GM21786 (cell line): ENCODE measurements at regions not wholly inside any gene's neighbourhood (a gene's known extent, or its start where the extent isn't known, plus 50 kb on each side); places are given as distances from the start of the nearest gene placed in this dataset.
"Not testable (repeated sequence)": the region's sequence is repeated elsewhere in the genome, so short reads cannot be mapped to it uniquely, and the experiment has no call there.

Source experiments
- ATAC-seq: cut with Tn5 transposase; IDR thresholded peaks from one replicate; pipeline ENCODE4 v1.9.1; 2021; ENCODE audit not compliant: unreplicated experiment

DNA sequence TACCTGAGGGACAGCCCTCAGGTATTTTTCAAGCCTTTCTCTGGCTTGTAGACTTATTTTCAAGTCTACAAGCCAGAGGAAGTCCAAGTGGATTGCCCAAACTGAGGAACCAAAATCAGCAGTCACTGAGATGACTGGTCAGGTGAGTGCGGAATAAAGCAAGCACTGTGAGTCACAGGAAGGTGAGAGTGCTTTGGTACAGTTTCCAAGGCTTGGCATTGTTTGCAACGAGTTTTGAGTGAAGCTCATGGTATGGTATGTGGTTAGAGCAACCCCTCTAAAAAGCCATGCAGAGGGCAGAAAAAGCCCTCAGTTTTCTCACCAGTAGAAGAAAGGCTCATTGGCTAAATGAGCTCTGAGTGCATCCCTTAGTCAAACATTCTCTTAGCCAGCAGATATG, 112.8 kb upstream of the EOLA2 start:
- ATAC-seq = no peak

DNA sequence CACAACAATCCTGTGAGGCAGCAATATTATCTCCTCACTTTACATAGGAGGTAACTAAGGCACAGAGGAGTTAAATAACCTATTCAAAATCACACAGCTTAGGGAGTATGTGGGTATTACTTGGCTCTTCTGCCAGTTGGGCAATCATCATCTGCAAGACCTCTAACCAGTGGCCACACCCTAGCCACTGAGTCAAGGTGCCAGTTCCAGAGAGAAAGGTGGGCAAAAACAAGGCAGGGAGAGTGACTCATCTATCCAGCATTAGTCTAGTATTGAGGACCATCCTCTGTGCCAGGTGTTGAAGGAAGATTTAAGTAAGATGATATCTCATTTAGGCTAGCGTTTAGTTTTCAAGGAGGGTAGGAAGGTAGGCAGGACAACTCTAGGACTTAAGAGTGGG, 113.9 kb upstream of the EOLA2 start:
- ATAC-seq = no peak

- no peak for ATAC-seq
Measured at GRCh38 chrX:150058728-150059127, 120.4 kb upstream of the EOLA2 start.

DNA sequence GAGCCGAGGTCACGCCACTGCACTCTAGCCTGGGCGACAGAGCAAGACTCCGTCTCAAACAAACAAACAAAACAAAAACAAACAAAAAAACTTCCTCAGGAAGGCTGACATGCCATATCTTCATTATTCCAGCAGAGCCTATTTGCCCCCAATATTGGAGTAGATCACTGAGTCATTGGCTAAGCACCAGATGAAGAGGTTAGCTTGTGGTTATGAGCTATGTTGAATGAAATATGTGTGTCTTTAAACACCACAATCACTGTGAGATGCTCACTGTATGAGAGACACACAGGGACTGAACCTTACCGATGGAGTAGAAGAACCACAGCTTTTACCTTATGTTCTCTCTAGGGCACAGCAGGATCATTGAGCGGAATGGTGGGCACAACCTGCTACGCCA, 122.1 kb upstream of the EOLA2 start:
- ATAC-seq = no peak

DNA sequence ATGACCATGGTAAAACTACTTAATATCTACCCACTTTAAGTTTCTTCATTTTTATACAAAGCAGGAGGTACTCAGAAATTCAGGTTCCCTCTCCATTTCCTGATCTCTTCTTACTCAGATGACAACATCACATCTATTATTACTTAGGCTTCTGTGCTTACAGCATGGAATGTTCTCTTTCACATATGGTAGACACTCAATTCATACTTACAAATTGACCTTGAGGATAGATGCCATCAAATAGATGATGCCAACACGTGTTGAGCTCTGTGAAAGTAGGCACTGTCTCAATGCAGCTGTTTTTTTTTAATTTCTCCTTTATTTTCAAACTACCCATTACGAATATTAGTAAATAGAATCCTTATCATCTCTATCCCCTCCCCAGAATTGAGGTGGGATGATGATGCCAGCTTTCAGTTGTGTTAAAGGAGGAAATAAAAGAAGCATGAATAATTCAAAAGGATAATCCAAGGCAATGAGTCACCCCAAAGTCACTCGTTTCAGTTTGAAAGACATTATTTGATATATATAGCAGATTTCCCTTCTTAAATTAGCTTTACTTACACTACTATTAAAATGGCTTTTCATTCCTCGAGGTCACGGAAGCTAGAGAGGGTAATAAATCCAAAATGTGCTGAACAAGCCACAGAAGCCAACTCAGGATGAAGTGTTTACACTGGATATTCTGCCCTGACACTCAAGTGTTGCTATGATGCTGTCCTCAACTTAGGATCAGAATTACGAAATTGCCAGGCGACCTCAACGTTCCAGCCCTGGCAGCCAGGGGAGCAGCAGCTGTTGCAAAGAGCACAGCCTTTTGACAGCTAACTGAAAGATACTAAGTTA, 124.2 kb upstream of the EOLA2 start:
- no peak for ATAC-seq

DNA sequence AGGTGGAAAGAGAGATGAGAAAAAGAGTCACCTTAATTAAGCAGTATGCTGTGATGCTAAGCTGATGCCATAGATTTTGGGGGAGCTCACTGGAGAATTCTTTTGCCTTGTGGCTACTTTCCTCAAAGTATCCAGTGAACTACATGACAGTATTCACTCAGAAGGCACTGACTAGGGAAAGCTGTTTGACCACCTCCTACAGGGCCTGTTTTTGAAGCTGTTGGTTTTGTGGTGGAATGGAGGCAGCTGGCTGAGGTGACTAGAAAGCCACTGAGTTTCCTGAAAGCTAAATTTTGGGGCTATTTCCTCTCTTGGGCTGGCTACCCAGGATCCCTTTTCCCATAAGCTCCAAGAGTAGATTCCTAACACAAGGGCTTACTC, 124.8 kb upstream of the EOLA2 start:
- no peak for ATAC-seq

GRCh38 chrX:150063674-150064073, 125.4 kb upstream of the EOLA2 start:
- no peak for ATAC-seq

GRCh38 chrX:150074175-150074574, 135.9 kb upstream of the EOLA2 start:
- no peak for ATAC-seq

GRCh38 chrX:150080497-150080896, 142.2 kb upstream of the EOLA2 start:
- no peak for ATAC-seq

GRCh38 chrX:150081076-150081475, 142.8 kb upstream of the EOLA2 start:
- no peak for ATAC-seq

DNA sequence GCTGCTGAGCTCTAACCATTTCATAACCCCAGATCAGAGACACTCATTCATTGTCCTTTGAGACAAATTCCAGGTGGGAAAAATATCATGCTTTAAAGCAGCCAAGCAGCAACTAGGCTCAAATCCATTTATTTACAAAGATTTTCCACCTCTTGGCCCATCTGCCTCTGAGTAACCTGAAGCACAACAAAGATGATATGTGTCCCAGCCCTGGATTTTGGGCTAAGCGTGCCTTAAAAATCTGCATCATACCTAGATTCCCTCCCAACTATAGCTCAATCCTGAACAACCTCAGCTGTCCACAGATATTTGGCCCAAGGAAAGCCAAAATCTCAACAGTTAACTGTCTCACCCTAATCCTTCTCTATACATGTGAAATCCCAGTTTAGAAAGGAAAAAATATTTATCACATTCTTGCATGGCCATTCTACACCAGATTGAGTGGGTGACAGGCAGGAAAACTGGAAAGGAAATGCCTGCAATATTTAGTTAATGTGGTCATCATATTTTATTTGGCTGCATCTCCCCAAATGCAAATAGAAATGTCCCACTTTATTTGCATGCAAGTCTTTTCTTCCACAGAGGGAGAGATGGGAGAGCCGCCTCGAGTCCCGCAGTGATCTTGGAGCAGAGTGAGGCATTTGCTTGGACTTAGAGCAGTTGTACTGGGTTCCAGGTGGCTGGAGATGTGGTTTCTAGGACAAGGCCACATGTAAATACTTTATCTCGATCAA, 146.4 kb upstream of the EOLA2 start:
- no peak for ATAC-seq

DNA sequence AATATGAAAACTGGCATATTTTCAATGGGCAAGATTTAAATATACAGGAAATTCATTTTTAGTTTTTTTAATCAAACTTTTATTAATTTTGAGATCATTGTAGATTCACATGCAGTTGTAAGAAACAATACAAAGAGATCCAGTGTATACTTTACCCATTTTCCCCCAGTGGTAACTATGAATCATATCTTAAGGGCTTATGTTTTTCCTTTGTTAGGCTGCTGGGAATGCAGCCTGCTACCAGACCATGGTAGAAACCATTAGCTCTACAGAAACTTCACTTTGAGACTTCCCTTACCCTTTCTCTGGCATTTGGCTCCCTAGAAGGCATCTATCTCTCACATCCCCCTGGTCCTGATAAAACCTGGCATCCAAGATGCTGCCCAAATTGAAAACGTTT, 147.6 kb upstream of the EOLA2 start:
- no peak for ATAC-seq

DNA sequence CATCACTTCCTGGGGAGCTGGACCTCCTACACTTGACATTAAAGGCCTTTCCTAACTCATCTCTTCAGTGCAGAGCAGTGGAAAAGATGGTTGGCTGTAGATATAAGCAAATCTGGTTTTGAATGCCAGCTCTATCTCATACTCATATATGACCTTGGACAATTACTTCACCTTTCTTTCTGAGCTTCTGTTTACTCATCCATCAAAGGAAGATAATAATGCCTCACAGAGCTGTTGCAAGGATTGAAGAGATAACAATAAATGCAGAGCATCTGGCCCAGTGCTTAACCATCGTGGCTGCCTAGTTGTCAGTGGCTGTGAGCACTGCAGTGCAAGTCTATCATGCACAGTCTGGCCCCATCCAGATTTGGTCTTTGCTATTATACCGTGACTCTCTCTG, 148.1 kb upstream of the EOLA2 start:
- ATAC-seq = no peak

- no peak for ATAC-seq
Measured at GRCh38 chrX:150087612-150088011, 149.3 kb upstream of the EOLA2 start.

GRCh38 chrX:150088042-150088441, 149.8 kb upstream of the EOLA2 start:
- ATAC-seq = no peak

DNA sequence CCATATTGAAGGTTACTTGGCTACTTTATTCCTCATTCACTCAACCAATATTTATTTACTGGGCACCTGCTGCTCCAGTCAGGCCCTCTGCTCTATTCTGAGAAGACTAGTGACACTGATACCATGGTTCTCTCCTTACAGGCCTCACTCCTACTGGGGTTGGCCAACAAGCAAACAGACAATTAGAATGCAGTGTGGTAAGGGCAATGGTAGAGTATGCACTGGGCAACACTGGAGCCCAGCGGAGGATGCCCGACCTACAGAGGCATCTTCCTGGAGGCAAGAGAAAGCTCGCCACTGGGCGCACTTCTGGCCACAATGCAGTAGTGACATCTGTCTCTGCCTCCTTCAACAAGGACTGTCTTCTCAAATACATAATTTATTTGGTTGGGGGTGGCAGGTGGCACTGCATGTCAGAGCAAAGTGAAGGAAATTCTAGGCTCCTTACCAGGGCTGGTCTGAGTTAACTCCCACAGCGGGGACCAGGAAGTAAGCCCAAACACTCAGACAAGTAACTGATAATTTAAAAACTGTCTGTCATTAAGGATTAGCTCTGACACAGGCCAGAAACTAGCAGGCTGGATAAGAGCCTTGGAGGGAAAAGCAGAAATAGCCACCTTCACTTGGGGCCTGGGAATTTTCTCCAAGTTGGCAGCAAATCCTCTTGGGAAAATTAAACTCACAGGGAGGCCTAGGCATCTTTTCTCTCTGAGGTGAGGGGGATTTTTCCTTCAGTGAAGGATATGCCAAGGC, 150.7 kb upstream of the EOLA2 start:
- ATAC-seq = no peak

DNA sequence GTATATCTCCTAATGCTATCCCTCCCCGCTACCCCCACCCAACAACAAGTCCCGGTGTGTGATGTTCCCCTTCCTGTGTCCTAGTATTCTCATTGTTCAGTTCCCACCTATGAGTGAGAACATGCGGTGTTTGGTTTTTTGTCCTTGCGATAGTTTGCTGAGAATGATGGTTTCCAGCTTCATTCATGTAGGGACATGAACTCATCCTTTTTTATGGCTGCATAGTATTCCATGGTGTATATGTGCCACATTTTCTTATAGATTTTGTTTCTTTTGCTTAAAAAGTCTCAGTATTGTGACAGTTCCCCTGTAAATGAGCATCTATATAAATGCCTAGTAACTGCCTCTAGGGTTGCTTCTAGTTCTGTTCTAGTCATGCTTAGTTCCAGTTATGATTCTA, 153.0 kb upstream of the EOLA2 start:
- ATAC-seq = not testable (repeated sequence)

GRCh38 chrX:150092549-150092948, 154.3 kb upstream of the EOLA2 start:
- no peak for ATAC-seq

GRCh38 chrX:150094375-150094774, 156.1 kb upstream of the EOLA2 start:
- no peak for ATAC-seq

- ATAC-seq = no peak
Measured at GRCh38 chrX:150094996-150095395, 156.7 kb upstream of the EOLA2 start.

GRCh38 chrX:150099316-150099715, 161.0 kb upstream of the EOLA2 start:
- no peak for ATAC-seq

GRCh38 chrX:150100261-150100660, 162.0 kb upstream of the EOLA2 start:
- no peak for ATAC-seq
